Activated T-helper 17 cell treated with anti-CD3 and anti-CD28 coated beads, Interleukin-2, amount 50 U/mL, for 72 hours (primary cell): ENCODE measurements at regions not wholly inside any gene's neighbourhood (a gene's known extent, or its start where the extent isn't known, plus 50 kb on each side); places are given as distances from the start of the nearest gene placed in this dataset.
"Not testable (repeated sequence)": the region's sequence is repeated elsewhere in the genome, so short reads cannot be mapped to it uniquely, and the experiment has no call there.

ENCODE experiments used
- ATAC-seq: fragments of 150-1000 bp; cut with Tn5 transposase; replicated peaks from 2 replicates; pipeline ENCODE4 v1.10.0; 2021; ENCODE audit warnings: mild to moderate bottlenecking, moderate library complexity
- H3K27ac Mint-ChIP-seq: one replicate; pipeline ENCODE4 v1.8.0; 2022; ENCODE audit warnings: mixed read lengths
- H3K27me3 Mint-ChIP-seq: one replicate; pipeline ENCODE4 v1.8.0; 2022; ENCODE audit warnings: mixed read lengths
- H3K36me3 Mint-ChIP-seq: one replicate; pipeline ENCODE4 v1.8.0; 2022; ENCODE audit warnings: low read depth, mild to moderate bottlenecking, mixed read lengths
- H3K4me1 Mint-ChIP-seq: one replicate; pipeline ENCODE4 v1.8.0; 2022; ENCODE audit warnings: mixed read lengths
- H3K4me3 Mint-ChIP-seq: one replicate; pipeline ENCODE4 v1.8.0; 2022; ENCODE audit warnings: mild to moderate bottlenecking, mixed read lengths
- H3K9me3 Mint-ChIP-seq: one replicate; pipeline ENCODE4 v1.8.0; 2022; ENCODE audit warnings: mixed read lengths

DNA sequence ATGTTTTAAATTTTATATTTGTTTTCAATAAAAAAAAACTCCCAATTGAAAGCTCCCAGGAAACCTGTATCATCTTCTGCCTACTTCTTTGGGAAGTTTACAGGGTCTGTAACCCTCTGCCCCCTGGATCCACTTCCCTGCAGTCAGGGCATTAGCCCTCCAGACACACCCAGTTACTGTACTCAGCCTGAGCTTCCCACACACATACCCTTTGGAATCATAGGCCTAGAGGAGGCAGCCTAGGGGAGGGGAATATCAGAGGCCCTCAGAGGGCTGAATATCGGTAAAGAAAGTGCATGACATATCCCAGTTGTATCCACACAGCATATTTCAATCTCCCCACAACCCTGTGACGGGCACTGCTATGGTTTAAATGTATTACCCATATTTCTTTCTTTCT, 56.2 kb upstream of the TFPI start:
- not testable (repeated sequence) for H3K4me1 Mint-ChIP-seq, H3K4me3 Mint-ChIP-seq, H3K27me3 Mint-ChIP-seq, H3K9me3 Mint-ChIP-seq, ATAC-seq, H3K27ac Mint-ChIP-seq, H3K36me3 Mint-ChIP-seq

GRCh38 chr2:187612857-187613256, 58.6 kb upstream of the TFPI start:
- Mint-ChIP-seq H3K4me3 (no peak overlapping the region), H3K4me1 (no peaks in the 10 kb centered on the region), H3K27me3 (no peaks in the 10 kb centered on the region), H3K9me3 (no peaks in the 10 kb centered on the region), H3K36me3 (no peaks in the 10 kb centered on the region), H3K27ac (no peak overlapping the region)
- ATAC-seq = no peak

DNA sequence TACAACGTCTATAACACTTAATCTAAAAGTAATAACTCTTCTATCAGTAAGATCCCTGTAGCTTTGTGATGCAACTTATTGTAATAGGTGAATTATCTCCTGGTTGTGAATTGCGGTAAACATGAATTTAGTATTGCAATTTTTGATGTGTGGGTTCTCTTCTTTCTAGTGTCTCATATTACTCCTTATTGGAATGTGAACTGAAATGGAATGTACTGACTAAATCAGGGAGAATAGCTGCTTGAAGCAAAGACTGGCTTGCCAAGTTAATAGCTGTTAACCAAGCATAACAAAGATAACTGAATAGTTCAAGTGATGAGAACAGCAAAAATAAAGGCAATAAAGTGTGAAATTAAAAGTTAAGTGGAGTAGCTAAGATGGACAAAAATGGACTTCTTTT, 60.5 kb upstream of the TFPI start:
- Mint-ChIP-seq H3K4me3 (no peak overlapping the region), H3K9me3 (no peaks in the 10 kb centered on the region), H3K4me1 (no peaks in the 10 kb centered on the region), H3K27ac (no peak overlapping the region), H3K27me3 (no peaks in the 10 kb centered on the region), H3K36me3 (no peaks in the 10 kb centered on the region)
- no peak for ATAC-seq

DNA sequence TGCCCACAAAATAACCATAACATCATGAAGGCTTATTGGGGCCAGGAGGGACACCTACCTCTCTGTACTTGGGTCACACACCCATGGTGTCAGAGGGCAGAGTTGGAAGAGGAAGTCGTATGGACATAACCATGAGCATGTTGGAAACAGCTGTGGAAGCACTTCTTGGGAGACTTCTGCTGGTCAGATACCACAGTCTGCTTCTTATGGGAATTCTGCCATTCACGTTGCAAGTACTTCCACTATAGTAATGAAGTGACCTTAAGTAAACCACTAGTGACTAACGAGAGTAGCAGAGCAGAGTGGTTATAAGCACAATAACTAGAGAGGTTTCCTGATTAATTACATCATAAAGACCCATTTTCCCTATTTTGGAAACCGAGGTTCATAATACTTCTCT, 61.1 kb upstream of the TFPI start:
- no peaks in the 10 kb centered on the region for H3K4me1 Mint-ChIP-seq
- H3K36me3 Mint-ChIP-seq = no peaks in the 10 kb centered on the region
- H3K4me3 Mint-ChIP-seq = no peak overlapping the region
- no peaks in the 10 kb centered on the region for H3K9me3 Mint-ChIP-seq
- no peak overlapping the region for H3K27ac Mint-ChIP-seq
- H3K27me3 Mint-ChIP-seq = no peaks in the 10 kb centered on the region
- no peak for ATAC-seq

DNA sequence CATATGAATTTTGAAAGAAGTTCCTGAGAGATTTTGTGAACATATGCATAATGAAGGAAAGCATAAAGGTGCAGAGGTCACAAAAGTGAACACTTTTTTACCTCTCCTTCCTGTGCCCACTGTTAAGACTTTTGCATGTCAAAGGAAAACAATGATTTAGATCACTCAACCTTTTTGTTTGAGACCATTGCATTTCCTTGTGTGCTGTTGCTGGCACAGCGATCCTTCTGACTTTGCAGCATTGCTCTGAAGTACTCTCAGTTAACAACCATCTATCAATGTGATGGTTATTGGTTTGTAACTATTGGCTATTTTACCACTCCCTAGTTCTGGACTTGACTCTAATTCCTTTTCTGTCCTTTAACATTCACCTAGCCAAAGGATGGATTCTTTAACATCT, 61.7 kb upstream of the TFPI start:
- no peaks in the 10 kb centered on the region for H3K4me1 Mint-ChIP-seq
- H3K36me3 Mint-ChIP-seq = no peaks in the 10 kb centered on the region
- H3K9me3 Mint-ChIP-seq = no peaks in the 10 kb centered on the region
- H3K27ac Mint-ChIP-seq = no peak overlapping the region
- no peak for ATAC-seq
- H3K4me3 Mint-ChIP-seq = no peak overlapping the region
- H3K27me3 Mint-ChIP-seq = no peaks in the 10 kb centered on the region

- H3K4me3 Mint-ChIP-seq = no peak overlapping the region
- H3K9me3 Mint-ChIP-seq = no peaks in the 10 kb centered on the region
- H3K27me3 Mint-ChIP-seq = no peaks in the 10 kb centered on the region
- no peak overlapping the region for H3K27ac Mint-ChIP-seq
- no peaks in the 10 kb centered on the region for H3K4me1 Mint-ChIP-seq
- no peak for ATAC-seq
- no peaks in the 10 kb centered on the region for H3K36me3 Mint-ChIP-seq
Observed at GRCh38 chr2:187617120-187617519, 62.9 kb upstream of the TFPI start.

GRCh38 chr2:187617905-187618304, 63.7 kb upstream of the TFPI start:
- Mint-ChIP-seq H3K36me3 (no peaks in the 10 kb centered on the region), H3K27ac (no peak overlapping the region), H3K4me1 (no peaks in the 10 kb centered on the region), H3K4me3 (no peak overlapping the region), H3K27me3 (no peaks in the 10 kb centered on the region), H3K9me3 (no peaks in the 10 kb centered on the region)
- no peak for ATAC-seq

DNA sequence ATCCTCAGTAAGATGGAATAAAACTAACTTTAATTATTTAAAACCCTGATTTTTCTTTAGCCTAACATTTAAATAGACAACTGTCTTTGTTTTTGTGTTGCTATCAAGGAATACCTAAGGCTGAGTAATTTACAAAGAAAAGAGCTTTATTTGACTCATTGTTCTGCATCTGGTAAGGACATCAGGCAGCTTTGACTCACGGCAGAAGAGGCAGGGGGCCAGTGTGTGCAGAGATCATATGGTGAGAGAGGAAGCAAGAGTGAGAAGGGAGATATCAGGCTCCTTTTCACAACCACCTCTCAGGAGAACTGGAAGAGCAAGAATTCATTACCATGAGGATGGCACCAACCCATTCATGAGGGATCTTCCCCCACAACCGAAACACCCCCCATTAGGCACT, 64.6 kb upstream of the TFPI start:
- Mint-ChIP-seq H3K9me3 (no peaks in the 10 kb centered on the region), H3K4me3 (no peak overlapping the region), H3K27ac (no peak overlapping the region), H3K4me1 (no peaks in the 10 kb centered on the region), H3K27me3 (no peaks in the 10 kb centered on the region), H3K36me3 (no peaks in the 10 kb centered on the region)
- no peak for ATAC-seq

DNA sequence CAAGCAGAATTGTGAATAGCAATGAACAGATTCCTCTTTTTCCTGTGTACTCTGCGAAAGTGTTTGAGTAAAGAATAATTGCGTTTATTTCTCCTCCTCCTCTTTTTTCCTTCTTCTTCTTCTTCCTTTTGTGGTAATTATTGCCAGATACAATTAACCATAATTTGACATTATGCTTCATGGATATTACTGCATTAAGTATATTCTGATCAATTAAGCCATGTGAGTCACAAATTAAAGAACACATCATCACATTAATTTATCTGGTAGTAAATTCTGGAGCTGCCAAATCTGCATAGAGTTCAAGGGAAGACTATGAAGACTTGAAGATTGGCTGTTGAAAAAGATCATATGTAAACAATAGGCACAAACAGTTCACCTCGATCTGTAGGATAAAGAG, 72.9 kb upstream of the TFPI start:
- Mint-ChIP-seq H3K27me3 (no peaks in the 10 kb centered on the region), H3K36me3 (no peaks in the 10 kb centered on the region), H3K27ac (no peak overlapping the region), H3K4me3 (no peak overlapping the region), H3K9me3 (peaks cover 10% of the 10 kb centered on the region), H3K4me1 (no peaks in the 10 kb centered on the region)
- no peak for ATAC-seq

- not testable (repeated sequence) for H3K27me3 Mint-ChIP-seq, H3K27ac Mint-ChIP-seq, ATAC-seq, H3K36me3 Mint-ChIP-seq, H3K4me3 Mint-ChIP-seq, H3K4me1 Mint-ChIP-seq, H3K9me3 Mint-ChIP-seq
Observed at GRCh38 chr2:187636731-187637391, 82.6 kb upstream of the TFPI start.

GRCh38 chr2:187637392-187637740, 83.1 kb upstream of the TFPI start:
- ATAC-seq, H3K27me3 Mint-ChIP-seq, H3K4me1 Mint-ChIP-seq, H3K36me3 Mint-ChIP-seq, H3K9me3 Mint-ChIP-seq, H3K27ac Mint-ChIP-seq, H3K4me3 Mint-ChIP-seq: not testable (repeated sequence)

- ATAC-seq = not testable (repeated sequence)
Observed at GRCh38 chr2:187637771-187638170, 83.5 kb upstream of the TFPI start.

GRCh38 chr2:187638840-187639239, 84.6 kb upstream of the TFPI start:
- no peak overlapping the region for H3K4me3 Mint-ChIP-seq
- H3K4me1 Mint-ChIP-seq = no peaks in the 10 kb centered on the region
- peaks cover 4% of the 10 kb centered on the region for H3K9me3 Mint-ChIP-seq
- no peaks in the 10 kb centered on the region for H3K36me3 Mint-ChIP-seq
- H3K27me3 Mint-ChIP-seq = no peaks in the 10 kb centered on the region
- no peak for ATAC-seq
- H3K27ac Mint-ChIP-seq = no peak overlapping the region

More at GRCh38 chr2:187637771-187638170, 83.5 kb upstream of the TFPI start:
- H3K9me3 Mint-ChIP-seq, H3K36me3 Mint-ChIP-seq, H3K27ac Mint-ChIP-seq, H3K4me1 Mint-ChIP-seq, H3K27me3 Mint-ChIP-seq, H3K4me3 Mint-ChIP-seq: not testable (repeated sequence)

DNA sequence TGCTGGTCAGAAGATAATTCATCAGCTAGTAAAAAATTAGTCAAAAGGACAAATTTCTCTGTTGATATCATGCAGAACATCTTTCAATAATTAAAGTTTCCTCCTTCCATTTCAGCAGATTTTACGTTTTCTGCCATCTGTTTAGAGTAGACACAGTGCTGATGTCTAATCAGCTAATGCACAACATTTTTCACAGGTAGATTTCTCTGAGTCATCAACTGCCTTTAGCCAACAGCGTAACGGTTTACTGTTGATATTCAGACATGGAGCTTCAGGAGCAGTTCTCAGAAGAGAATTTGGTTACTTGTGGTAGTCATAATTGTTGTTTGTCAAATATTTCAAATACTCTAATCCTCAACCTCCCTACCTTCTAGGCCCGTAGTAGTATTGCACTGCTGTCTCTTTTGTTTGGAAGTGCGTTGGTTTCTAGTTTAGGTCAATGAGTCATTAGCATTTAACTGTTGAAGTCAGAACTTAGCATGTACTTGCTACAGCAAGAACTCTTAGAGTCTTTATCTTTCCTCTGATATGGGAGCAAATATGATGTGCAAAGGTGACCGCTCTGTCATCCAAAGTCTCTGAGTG, 86.8 kb upstream of the TFPI start:
- no peaks in the 10 kb centered on the region for H3K4me1 Mint-ChIP-seq
- no peak overlapping the region for H3K27ac Mint-ChIP-seq
- no peaks in the 10 kb centered on the region for H3K36me3 Mint-ChIP-seq

DNA sequence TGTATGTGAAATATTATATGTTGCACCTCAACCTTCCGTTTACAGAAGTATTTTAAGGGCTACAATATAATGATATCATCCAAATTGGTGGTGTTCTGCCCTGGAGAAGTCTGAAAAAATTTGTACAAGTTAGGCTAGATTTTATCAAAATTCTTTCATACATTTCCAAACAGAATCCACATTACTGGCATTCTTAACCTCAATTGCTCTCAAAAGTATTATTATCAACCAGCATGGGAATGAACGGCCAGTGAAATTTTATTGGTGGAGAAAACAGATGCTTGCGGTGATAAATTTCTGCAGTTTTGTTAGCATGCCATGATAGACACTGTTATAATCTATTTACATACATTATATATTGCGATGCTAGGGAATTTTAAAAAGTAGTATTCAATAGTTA, 88.3 kb upstream of the TFPI start:
- no peak for ATAC-seq
- H3K27me3 Mint-ChIP-seq = no peaks in the 10 kb centered on the region
- no peaks in the 10 kb centered on the region for H3K9me3 Mint-ChIP-seq
- no peaks in the 10 kb centered on the region for H3K4me1 Mint-ChIP-seq
- no peaks in the 10 kb centered on the region for H3K36me3 Mint-ChIP-seq
- H3K4me3 Mint-ChIP-seq = no peak overlapping the region
- H3K27ac Mint-ChIP-seq = no peak overlapping the region

More for the DNA sequence above, 86.8 kb upstream of the TFPI start:
- no peak for ATAC-seq
- H3K4me3 Mint-ChIP-seq = no peak overlapping the region
- H3K27me3 Mint-ChIP-seq = no peaks in the 10 kb centered on the region
- H3K9me3 Mint-ChIP-seq = no peaks in the 10 kb centered on the region

DNA sequence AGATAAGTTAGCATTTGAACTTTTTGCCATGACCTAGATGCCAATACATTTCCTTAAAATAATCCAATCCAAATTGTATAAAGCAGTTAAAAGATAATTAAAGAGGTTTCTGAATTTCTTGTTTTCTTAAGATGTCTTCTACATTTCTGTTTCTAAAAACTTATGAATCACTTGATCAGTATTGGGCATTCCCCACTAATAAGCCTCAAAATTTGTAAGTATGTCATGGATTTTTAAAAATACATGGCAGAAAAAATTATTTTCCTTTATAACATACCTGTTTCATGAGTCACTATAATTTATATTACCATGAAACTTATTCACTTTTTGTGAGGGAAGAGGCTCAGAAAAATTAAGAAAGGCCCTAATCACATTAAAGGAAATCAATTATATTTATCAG, 90.3 kb upstream of the TFPI start:
- no peak for ATAC-seq
- H3K27ac Mint-ChIP-seq = no peak overlapping the region
- H3K4me1 Mint-ChIP-seq = no peaks in the 10 kb centered on the region
- H3K36me3 Mint-ChIP-seq = no peaks in the 10 kb centered on the region
- H3K9me3 Mint-ChIP-seq = no peaks in the 10 kb centered on the region
- no peaks in the 10 kb centered on the region for H3K27me3 Mint-ChIP-seq
- no peak overlapping the region for H3K4me3 Mint-ChIP-seq
